Uterus (tissue), 3 donors: ENCODE measurements at regions not wholly inside any gene's neighbourhood (a gene's known extent, or its start where the extent isn't known, plus 50 kb on each side); places are given as distances from the start of the nearest gene placed in this dataset.

Experiments used
- DNase-seq, 2 donors: peaks; one replicate each; pipeline ENCODE4 v3.0.0-alpha.2; 2019 to 2020
- H3K27ac ChIP-seq, 2 donors: fragments of 200-600 bp; sonication (generic); 1 replicate in 1 of 2; 2 replicates in 1 of 2; pipeline ENCODE4 v1.5.1; 2016 to 2018
- H3K27me3 ChIP-seq, 2 donors: fragments of 200-600 bp; sonication (generic); one replicate each; pipeline ENCODE4 v1.5.1; 2018 to 2019; ENCODE audit warnings: control low read depth in 1 of 2
- H3K36me3 ChIP-seq, 2 donors: fragments of 200-600 bp; sonication (generic); one replicate each; pipeline ENCODE4 v1.5.1; 2019; ENCODE audit warnings: control low read depth in 1 of 2
- H3K4me1 ChIP-seq, 2 donors: fragments of 200-600 bp; sonication (generic); one replicate each; pipeline ENCODE4 v1.5.1; 2018 to 2019; ENCODE audit warnings: control low read depth in 1 of 2
- H3K4me3 ChIP-seq, 2 donors: fragments of 200-600 bp; sonication (generic); 1 replicate in 1 of 2; 2 replicates in 1 of 2; pipeline ENCODE4 v1.5.1; 2018 to 2019; ENCODE audit warnings: mild to moderate bottlenecking in 1 of 2
- H3K9me3 ChIP-seq, 2 donors: fragments of 200-600 bp; sonication (generic); one replicate each; pipeline ENCODE4 v1.5.1; 2019; ENCODE audit warnings: control low read depth in 1 of 2
- CTCF ChIP-seq, 4 experiments: fragments of 200-600 bp in 2 of 4; fragments of 450-650 bp in 2 of 4; sonication (generic) in 2 of 4; IDR thresholded peaks; one replicate each; pipeline ENCODE4 v1.5.1; 2016 to 2019; ENCODE audit warnings: antibody characterized with exemption in 4 of 4, mild to moderate bottlenecking in 2 of 4, moderate library complexity in 1 of 4
- POLR2A ChIP-seq, 2 donors: fragments of 450-650 bp; IDR thresholded peaks; one replicate each; pipeline ENCODE4 v1.6.1; 2016; ENCODE audit warnings: antibody characterized with exemption in 2 of 2, mild to moderate bottlenecking in 1 of 2, moderate library complexity in 1 of 2
- intact Hi-C: fragments of 100-400 bp; cut with DNase I; formaldehyde crosslinking; loops from one replicate; pipeline ENCODE4 v1.15.1; 2023; ENCODE audit warnings: low total_unique reads
- donor health status: DM: yes; HTN: yes; CAD: no.

DNA sequence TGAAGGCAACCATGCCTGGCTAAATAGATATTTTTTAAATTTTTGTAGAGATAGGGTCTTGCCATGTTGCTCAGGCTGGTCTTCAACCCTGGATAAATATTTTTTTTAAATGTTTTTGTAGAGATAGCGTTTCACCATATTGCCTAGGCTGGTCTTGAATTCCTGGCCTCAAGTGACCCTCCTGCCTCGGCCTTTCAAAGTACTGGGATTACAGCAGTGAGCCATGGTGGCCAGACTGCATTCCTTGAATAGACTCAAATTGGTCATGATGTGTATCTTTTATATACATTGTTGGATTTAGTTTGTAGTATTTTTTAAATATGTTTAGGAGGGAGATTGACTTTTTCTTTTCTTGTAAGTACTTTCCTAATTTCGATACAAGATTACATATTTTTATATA, 325.7 kb upstream of the C11orf87 start:
- Histone ChIP-seq H3K9me3 (no peaks in the 10 kb centered on the region), H3K27ac (no peak overlapping the region), H3K36me3 (no peaks in the 10 kb centered on the region), H3K4me3 (no peak overlapping the region), H3K4me1 (no peaks in the 10 kb centered on the region), H3K27me3 (no peaks in the 10 kb centered on the region)
- TF ChIP-seq POLR2A (IDR thresholded peaks at IDR 0.05), result no peak
- TF ChIP-seq CTCF (IDR thresholded peaks at IDR 0.05), result no peak
- intact Hi-C loops, result no loop called here
- no peak for DNase-seq

- H3K9me3 ChIP-seq, result no peaks in the 10 kb centered on the region
- H3K36me3 ChIP-seq, result no peaks in the 10 kb centered on the region
- no peaks in the 10 kb centered on the region for H3K4me1 ChIP-seq
- DNase-seq, result no peak
- H3K27ac ChIP-seq, result no peak overlapping the region
- TF ChIP-seq CTCF (IDR thresholded peaks at IDR 0.05) (no peak), POLR2A (IDR thresholded peaks at IDR 0.05) (no peak)
- intact Hi-C loops, result no loop called here
- H3K27me3 ChIP-seq, result no peaks in the 10 kb centered on the region
- no peak overlapping the region for H3K4me3 ChIP-seq
These were observed 315.7 kb upstream of the C11orf87 start for GRCh38 chr11:109106151-109106906.

GRCh38 chr11:109109150-109109549, 312.8 kb upstream of the C11orf87 start:
- no peaks in the 10 kb centered on the region for H3K4me1 ChIP-seq
- intact Hi-C loops, result no loop called here

GRCh38 chr11:109109571-109110315, 312.2 kb upstream of the C11orf87 start:
- intact Hi-C loops, result no loop called here
- Histone ChIP-seq H3K27ac (no peak overlapping the region), H3K36me3 (no peaks in the 10 kb centered on the region), H3K4me3 (no peak overlapping the region), H3K4me1 (no peaks in the 10 kb centered on the region), H3K27me3 (no peaks in the 10 kb centered on the region), H3K9me3 (no peaks in the 10 kb centered on the region)
- DNase-seq, result no peak
- TF ChIP-seq POLR2A (IDR thresholded peaks at IDR 0.05), result no peak
- TF ChIP-seq CTCF (IDR thresholded peaks at IDR 0.05), result no peak

More at GRCh38 chr11:109109150-109109549, 312.8 kb upstream of the C11orf87 start:
- Histone ChIP-seq H3K9me3 (no peaks in the 10 kb centered on the region), H3K4me3 (no peak overlapping the region), H3K36me3 (no peaks in the 10 kb centered on the region), H3K27ac (no peak overlapping the region), H3K27me3 (no peaks in the 10 kb centered on the region)
- DNase-seq, result no peak
- no peak for TF ChIP-seq CTCF (IDR thresholded peaks at IDR 0.05)
- TF ChIP-seq POLR2A (IDR thresholded peaks at IDR 0.05), result no peak

DNA sequence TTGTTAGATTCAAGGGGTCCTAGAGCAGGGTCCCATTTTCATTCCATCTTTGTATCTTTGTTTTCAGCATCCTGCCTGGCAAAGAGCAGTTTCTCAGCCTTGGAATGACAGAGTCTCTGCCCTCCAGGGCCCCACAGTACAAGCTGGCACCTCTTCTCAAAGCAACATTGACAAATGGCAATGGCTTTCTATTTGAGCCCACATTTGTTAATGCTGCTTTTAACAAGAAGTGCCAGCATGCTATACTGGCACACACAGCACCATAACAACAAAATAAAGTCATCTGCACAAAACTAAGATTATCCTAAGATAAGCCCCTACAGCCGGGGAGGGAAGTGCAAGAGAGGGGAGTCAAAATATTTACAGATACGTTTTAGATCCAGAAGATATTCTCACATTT, 309.7 kb upstream of the C11orf87 start:
- no peaks in the 10 kb centered on the region for H3K27me3 ChIP-seq
- H3K9me3 ChIP-seq, result no peaks in the 10 kb centered on the region
- no peaks in the 10 kb centered on the region for H3K4me1 ChIP-seq
- H3K36me3 ChIP-seq, result no peaks in the 10 kb centered on the region
- no peak for DNase-seq
- H3K4me3 ChIP-seq, result no peak overlapping the region
- intact Hi-C loops, result no loop called here
- H3K27ac ChIP-seq, result no peak overlapping the region
- TF ChIP-seq POLR2A (IDR thresholded peaks at IDR 0.05) (no peak), CTCF (IDR thresholded peaks at IDR 0.05) (no peak)
